ENCODE measurements at regions not wholly inside any gene's neighbourhood (a gene's known extent, or its start where the extent isn't known, plus 50 kb on each side); places are given as distances from the start of the nearest gene placed in this dataset.
"Not testable (repeated sequence)": the region's sequence is repeated elsewhere in the genome, so short reads cannot be mapped to it uniquely, and the experiment has no call there.

DNA sequence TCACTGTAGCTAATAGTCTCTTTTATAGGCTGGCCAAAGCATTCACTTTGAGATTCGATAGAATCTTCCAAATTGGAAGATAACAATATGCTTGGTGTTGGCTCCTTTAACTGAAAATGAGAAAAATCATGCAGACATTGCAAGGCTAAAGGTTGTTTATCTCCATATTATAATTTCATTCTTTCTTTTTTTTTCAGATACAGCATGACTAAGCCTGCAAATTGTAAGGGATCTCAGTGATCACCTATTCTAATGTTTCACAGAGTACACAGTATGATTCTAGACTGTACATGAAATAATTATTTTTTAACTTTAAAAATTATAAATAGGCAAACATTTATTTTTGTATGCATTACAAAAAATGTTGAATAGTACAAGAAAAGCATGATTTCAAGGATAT, 451.7 kb upstream of the DDI1 start:
- no peak for DNase-seq (ENCODE audit: low read depth in 2 of 2)

DNA sequence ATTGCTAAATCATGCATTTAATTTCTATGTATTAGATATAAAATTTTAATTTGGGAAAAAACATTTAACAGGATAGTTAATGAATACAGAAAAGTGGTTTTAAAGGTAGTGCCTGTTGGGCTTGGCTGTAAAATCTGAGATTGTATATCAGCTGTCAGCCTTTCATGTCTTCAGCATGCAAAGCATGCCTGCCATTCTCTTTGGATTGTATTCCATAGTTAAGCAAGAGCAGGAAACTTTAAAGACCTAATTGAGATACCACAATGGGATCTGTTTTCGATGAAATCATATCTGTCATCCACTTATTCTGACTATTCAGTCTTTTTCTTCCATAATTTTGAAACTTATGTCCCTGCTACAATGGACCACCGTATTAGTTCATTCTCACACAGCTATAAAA, 451.0 kb upstream of the DDI1 start:
- no peak for DNase-seq (ENCODE audit: low read depth in 2 of 2)

DNA sequence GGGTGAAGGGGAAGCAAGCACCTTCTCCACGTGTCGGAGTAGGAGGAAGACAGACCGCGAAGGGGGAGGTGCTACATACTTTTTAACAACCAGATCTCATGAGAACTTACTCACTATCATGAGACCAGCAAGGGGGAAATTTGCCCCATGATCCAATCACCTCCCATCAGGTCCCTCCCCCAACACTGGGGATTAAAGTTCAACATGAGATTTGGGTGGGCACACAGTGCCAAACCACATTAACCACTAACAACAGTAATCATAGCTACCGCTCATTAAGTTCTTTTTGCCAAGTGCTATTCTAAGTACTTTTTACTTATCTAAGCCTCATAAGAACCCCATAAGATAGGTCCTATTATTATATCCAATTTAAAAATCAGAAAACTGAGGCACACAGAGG, 450.5 kb upstream of the DDI1 start:
- no peak for DNase-seq (ENCODE audit: low read depth in 2 of 2)

DNA sequence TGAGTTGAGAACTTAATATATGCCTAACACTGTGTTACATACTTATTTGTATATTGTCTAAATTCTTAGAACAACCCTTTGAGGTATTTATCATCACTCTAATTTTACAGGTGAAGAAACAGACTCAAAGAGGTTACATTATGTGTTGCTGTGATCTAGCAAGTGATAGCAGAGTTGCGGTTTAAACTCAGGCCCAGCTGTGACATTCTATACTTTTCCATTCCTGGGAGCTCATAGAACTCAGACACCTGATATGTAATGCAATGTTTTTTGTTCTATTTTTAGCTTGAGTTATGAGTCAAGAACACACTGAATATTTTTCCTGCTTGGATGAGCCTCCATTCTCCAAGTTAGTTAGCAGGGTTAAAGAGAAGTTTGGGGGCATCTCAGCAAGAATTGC, 449.7 kb upstream of the DDI1 start:
- DNase-seq (ENCODE audit: low read depth in 2 of 2): peak in 1 of 2 donors; percentile 21

DNA sequence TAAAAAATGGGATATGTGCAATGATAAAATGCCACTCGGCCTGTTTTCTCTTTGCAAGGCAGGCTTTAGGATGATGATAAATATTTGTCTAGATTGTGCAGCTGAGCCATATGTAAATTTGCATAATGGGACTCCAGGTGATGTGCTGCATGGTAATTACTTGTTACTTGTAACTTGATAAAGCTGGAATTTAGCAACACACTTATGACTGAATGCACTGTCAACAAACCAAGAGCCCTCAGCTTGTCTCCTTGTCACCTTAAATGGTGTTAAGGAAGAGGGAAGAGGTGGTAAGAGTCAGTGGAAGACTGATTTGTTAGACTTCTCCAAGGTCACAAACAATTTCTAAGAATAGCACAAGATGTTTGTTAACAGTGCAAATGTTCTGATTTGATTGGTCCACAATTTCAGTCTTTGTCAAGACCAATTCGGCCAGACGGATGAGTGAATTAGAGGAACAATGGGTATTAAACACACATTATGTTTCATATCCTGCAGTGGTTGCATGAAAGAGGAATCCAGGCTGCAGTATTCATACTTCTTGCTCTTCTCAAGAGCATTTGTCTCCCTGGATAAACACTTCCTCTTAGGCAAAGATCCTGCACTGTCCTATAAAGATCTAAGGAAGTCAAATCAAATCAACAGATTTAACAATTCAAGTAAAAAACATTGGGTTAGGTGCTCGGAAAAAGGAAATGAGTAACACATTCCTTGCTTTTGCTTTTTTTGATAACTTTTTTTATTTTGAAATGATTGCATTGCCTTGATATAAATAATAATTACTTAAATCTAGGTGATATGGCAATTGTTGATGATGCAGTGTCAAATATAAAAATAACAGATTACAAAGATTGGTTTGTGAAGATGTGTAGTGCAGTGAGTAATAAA, 448.3 kb upstream of the DDI1 start:
- DNase-seq (ENCODE audit: low read depth in 2 of 2): peak; percentile 49 to 94

DNA sequence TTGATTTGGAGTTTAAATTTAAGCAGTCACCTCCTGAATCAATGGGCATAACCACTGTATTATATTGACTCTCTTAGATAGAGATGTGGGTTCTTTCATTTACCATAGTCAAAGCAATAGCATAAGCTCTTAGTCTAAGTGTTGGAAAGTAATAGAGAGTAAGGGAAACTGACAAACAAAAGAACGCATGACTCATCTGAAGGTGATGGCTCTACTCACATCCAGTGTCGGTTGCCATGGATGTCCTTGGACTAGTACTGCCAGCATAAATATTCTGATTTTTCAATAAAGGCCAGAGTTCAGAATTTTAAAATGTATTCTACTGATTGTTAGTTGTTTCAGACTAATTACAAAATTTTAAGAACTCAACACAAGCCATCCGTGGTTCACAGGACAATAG, 444.9 kb upstream of the DDI1 start:
- peak; percentile 80 to 89 for DNase-seq (ENCODE audit: low read depth in 2 of 2)

DNA sequence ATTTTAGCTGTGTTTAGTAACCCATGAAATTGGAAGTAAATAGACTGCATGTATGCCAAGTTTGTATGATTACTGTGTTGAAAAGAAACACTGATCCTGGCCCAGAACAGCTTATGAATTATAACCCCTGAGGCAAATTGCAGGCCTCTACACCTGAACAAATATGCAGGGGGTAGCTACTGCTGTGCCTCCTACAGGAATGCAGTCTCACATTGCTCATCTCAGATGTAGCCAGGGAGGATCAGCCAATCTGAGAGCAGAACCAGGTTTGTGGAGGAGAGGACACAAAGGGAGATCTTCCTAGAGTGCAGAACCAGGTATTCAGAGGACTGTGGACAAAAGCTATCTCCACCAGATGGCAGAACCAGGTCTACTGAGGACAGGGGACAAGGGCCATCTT, 442.2 kb upstream of the DDI1 start:
- no peak for DNase-seq (ENCODE audit: low read depth in 2 of 2)

DNA sequence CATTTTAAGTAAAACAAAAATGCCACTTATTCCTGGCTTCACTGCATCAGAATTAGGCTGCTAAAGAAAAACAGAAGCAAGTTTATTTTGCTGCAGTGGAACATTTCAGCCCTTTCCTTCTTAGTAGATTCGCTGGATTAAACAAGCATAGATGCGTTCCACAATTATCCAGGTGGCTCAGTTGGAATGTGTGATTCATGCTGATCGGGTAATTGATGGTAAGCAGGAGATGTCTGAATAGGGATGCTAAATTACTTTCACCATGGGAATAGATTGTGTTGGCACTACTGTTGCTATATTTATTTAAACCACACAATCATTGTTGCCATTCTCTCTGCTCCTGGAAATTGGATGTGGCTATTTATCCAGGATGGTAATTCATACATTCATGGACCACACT, 440.1 kb upstream of the DDI1 start:
- DNase-seq (ENCODE audit: low read depth in 2 of 2): no peak

DNA sequence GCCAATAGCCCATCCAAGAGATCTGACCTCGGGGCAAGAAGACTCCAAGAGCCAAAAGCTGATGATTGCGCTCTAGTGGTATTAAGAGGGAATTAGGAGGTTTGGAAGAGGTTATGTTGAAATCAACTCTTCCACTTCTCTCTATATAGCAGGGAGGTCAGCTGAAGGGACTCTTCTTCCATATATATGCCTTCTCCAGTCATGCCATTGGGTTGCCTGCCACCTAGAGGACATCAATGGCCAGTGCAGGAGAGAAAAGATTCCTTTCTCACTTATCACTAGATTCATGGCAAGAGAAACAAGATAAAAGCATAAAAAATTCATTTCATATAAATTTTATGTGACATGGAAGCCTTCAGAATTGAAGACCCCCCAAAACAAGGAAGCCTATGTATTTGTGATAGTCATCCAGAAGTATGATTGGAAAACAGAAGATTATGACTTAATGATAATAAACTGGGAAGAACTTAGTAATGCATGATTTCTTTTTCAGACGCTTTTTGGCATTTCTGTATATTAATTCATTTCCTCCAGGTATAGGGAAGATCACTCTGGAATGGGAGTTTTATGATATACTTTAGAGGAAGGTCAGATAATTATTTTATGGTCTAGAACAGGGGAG, 435.1 kb upstream of the DDI1 start:
- peak; percentile 75 to 81 for DNase-seq (ENCODE audit: low read depth in 2 of 2)

DNA sequence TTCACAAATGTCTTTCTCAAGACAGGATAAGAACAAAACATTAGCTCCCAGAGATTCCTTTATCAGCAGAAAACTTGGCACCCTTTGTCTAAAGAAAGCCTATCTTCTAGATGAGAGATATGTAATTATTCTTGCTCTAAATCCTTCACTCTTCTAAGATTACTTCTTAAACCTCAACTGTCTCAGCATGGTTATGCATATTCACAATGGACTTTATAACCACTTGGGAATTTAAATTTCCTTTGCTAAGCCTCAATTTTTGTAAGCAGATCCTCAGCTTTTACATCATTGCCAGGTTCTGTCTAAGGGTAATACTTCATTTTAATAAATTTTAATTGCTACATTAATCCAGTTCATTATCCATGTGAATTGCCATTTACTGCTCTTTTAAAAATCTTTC, 433.6 kb upstream of the DDI1 start:
- no peak for DNase-seq (ENCODE audit: low read depth in 2 of 2)

DNA sequence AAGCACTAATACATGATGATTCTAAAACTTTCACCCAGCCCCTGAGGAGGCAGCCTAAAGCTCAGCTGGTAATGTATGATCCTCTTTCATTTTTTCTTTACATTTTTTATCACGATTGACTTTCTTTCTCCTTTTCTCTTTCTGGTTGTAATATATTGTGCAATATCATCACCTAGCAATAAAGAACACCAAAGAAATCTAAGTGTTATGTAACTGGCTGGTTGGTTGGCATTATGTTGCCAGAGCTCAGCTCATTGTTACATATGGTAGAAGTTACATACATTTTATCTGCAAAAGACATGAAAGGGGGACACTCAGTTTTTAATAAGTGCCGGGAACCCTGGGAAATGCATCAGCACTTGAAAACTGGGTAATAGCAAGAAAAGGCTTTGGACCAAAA, 432.1 kb upstream of the DDI1 start:
- no peak for DNase-seq (ENCODE audit: low read depth in 2 of 2)

DNA sequence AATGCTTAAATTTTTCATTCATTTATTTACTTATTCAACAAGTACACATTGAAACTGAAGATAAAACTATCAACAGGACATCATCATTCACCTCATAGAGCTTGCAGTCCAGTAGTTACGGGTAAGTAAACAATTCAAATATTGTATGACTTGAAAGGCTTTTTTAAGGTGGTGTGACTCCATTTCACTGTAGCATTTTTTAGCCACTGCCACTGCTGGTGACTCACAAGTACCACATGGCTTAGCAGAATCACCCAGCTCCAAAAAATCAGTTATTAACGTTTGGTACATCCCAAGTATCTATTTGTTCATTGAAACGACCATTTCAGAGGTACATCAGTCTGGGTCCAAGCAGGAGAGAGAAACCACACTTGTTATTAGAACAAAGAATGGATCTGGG, 427.9 kb upstream of the DDI1 start:
- peak in 1 of 2 donors; percentile 41 for DNase-seq (ENCODE audit: low read depth in 2 of 2)

DNA sequence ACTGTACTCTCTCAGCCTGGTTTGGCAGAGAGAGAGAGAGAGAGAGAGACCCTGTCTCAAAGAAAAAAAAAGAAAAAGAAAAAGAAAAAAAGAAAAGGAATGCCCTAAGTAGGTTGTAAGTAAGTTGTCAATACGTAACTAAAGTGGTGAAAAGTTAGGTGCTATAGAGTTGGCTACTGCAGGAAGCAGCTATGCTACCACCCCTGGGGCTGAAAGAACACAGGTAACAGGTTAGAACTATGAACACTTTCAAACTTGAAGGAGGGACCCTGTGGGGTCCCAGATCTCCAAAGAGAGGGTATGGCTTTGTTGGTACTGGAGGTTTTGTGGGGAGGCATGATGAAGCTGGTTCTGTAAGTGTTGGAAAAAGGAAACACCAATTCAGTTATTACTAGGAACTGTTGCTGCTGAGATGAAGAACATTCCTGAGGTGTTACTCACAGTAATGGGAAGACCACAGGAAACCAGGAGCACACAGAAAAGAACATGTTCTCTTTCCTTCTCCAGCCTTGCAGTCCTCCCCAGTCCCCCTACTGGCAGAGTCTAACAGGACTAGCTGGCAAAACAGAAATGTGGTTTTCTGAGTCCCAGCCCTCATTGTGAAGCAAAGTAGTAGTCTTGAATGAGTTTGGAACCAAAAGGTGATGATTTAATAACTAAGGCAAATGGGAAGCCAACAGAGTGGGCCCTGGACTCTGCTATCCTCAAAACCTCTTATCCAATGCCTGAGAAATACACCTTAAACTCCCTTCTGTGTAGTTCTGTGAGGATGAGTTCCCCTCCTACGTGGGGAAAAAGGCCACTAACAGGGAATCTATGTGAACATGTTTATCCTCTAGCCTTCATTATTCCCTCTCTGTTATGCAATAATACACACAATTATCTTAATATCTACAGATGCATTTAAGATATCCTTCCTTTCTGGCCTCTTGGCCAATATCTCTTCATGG, 427.0 kb upstream of the DDI1 start:
- peak in 1 of 2 donors; percentile 95 for DNase-seq (ENCODE audit: low read depth in 2 of 2)

DNA sequence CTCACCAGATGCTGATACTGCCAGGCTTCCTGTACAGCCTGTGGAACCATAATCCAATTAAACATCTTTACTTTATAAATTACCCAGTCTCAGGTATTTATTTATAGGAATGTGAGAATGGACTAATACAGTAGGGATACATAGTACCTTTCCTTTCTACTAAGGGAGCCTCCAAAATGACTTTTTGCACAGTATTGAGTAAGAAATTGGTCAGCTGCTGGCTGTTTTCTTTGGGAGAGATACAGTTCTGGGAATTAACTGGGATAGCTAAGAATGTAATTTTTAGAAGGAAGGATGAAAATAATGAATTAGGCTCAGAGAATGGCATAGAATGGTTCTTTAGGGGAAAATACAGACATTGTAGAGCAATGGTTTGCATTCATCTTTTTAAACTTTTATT, 426.0 kb upstream of the DDI1 start:
- DNase-seq (ENCODE audit: low read depth in 2 of 2): no peak

DNA sequence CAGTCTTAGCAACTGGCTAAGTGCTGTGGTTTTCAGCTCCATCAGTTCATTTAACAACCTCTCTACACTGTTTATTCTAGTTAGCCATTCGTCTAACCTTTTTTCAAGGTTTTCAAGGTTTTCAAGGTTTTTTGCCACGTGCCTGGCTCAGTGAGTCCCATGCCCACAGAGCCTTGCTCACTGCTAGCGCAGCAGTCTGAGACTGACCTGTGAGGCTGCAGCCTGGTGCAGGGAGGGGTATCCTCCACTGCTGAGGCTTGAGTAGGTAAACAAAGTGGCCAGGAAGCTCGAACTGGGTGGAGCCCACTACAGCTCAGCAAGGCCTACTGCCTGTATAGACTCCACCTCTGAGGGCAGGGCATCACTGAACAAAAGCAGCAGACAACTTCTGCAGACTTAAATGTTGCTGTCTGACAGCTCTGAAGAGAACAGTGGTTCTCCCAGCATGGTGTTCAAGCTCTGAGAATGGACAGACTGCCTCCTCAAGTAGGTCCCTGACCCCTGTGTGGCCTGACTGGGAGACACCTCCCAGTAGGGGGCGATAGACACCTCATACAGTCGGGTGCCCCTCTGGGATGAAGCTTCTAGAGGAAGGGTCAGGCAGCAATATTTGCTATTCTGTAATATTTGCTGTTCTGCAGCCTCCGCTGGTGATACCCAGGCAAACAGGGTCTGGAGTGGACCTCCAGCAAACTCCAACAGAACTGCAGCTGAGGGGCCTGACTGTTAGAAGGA, 424.7 kb upstream of the DDI1 start:
- DNase-seq (ENCODE audit: low read depth in 2 of 2): not testable (repeated sequence)

DNA sequence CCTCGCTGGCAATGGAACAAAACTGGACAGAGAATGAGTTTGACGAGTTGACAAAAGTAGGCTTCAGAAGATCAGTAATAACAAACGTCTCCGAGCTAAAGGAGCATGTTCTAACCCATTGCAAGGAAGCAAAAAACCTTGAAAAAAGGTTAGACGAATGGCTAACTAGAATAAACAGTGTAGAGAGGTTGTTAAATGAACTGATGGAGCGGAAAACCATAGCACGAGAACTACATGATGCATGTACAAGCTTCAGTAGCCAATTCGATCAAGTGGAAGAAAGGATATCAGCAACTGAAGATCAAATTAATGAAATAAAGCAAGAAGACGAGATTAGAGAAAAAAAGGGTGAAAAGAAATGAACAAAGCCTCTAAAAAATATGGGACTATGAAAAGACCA, 424.0 kb upstream of the DDI1 start:
- not testable (repeated sequence) for DNase-seq (ENCODE audit: low read depth in 2 of 2)

DNA sequence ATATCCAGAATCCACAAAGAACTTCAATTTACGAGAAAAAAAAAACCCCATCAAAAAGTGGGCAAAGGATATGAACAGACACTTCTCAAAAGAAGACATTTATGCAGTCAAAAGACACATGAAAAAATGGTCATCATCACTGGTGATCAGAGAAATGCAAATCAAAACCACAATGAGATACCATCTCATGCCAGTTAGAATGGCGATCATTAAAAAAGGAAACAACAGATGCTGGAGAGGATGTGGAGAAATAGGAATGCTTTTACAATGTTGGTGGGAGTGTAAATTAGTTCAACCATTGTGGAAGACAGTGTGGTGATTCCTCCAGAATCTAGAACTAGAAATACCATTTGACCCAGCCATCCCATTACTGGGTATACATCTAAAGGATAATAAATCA, 419.9 kb upstream of the DDI1 start:
- not testable (repeated sequence) for DNase-seq (ENCODE audit: low read depth in 2 of 2)

DNA sequence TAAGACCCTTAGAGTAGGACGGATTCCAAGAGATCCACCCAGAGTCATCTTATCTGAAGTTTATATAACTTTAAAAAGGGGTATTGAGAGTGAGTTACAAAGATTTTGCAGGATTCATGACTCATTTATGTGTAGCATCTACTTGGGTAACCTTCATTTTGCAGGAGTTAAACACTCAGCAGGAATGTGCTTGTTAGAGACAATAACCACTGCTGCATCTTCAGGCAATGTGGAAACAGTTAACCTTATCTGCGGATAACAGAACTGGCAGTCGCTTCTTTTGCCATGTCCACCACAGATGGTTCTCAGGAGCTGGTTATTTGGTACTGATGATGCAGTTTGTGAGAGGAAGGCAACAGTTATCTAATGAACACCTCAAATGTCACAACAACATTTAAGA, 417.9 kb upstream of the DDI1 start:
- no peak for DNase-seq (ENCODE audit: low read depth in 2 of 2)

DNA sequence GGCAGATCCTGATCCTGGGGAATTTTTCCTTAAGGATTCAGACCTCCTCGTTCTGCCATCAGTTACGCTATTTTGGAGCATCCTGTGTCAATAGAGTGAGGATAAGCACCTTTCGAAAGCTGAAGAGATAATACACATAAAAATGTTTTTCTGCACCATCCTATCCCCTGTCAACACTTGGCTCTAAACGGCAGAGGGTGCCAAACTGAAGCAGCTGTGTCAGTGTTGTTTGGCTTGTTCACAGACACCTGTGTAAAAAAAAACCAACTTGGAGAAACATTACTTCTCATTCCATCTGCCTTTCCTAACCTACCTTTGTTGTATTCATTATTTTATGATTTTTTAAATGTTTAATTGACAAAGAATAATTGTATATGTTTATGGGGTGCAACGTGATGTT, 417.0 kb upstream of the DDI1 start:
- peak; percentile 59 to 70 for DNase-seq (ENCODE audit: low read depth in 2 of 2)

DNA sequence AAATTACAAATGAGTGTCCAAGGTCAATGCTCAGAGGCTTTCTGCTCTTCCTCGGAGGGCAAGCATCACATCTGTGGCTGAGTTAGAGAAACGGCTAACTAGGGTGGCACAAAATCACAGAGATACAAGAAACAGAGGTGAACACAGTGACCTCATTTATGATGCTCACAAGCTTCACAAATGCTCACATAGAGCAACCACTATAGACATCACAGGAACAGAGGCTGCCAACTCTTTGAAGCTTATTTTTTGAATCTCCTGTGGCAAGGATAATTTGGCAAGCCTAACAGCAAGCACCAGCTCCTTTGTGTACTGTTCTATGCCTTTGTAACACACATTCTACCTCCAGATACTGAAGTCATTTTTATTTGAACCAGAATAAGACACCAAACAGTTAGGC, 416.5 kb upstream of the DDI1 start:
- DNase-seq (ENCODE audit: low read depth in 2 of 2): no peak

DNA sequence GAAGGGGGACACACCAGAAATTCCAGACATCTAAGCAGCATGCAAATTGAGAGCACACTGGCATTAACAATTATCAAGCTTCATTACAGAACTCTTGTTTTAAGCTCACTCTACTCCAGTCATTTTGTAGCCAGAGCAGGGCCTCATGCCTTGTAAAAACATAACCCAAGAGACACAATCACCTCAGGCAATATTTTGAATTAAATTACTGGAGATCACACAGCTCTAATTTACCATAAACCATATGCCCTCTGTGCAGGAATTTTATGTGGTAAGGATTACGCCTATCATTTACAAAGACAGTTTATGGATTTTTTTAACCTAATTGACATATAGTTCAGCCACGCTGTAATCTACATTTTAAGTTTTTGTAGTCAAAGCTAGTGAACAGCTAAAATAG, 414.1 kb upstream of the DDI1 start:
- no peak for DNase-seq (ENCODE audit: low read depth in 2 of 2)
